Activated naive CD8-positive, alpha-beta T cell treated with anti-CD3 and anti-CD28 coated beads for 36 hours (primary cell): ENCODE measurements at regions not wholly inside any gene's neighbourhood (a gene's known extent, or its start where the extent isn't known, plus 50 kb on each side); places are given as distances from the start of the nearest gene placed in this dataset.

ENCODE experiments used
- DNase-seq: peaks from one replicate; pipeline ENCODE4 v3.0.0; 2021
- H3K27ac Mint-ChIP-seq: one replicate; pipeline ENCODE4 v1.8.0; 2022; ENCODE audit warnings: mild to moderate bottlenecking, moderate library complexity, mixed read lengths
- H3K27me3 Mint-ChIP-seq: one replicate; pipeline ENCODE4 v1.8.0; 2022; ENCODE audit warnings: mild to moderate bottlenecking, mixed read lengths
- H3K36me3 Mint-ChIP-seq: one replicate; pipeline ENCODE4 v1.8.0; 2021; ENCODE audit warnings: mild to moderate bottlenecking, mixed read lengths
- H3K4me1 Mint-ChIP-seq: one replicate; pipeline ENCODE4 v1.8.0; 2021; ENCODE audit warnings: mixed read lengths
- H3K4me3 Mint-ChIP-seq: one replicate; pipeline ENCODE4 v1.8.0; 2022; ENCODE audit warnings: mild to moderate bottlenecking, moderate library complexity, mixed read lengths
- H3K9me3 Mint-ChIP-seq: one replicate; pipeline ENCODE4 v1.8.0; 2022; ENCODE audit warnings: mixed read lengths

DNA sequence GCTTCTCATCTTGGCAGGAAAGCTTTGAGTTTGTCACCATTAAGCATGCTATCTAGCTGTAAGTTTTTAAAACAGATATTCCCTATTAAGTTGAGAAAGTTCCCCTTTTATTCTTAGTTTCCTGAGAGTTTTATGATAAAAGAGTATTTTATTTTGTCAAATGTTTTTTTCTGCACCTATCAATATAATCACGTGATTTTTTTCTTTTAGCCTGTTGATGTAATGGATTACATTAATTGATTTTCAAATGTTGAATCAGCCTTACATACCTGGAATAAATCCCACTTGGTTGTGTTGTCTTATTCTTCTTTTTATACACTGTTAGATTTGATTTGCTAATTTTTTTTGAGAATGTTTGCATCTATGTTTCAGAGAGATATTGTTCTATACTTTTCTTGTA is 179.5 kb downstream of the ZNF621 start:
- Mint-ChIP-seq H3K27ac (no peak overlapping the region), H3K4me3 (no peak overlapping the region), H3K4me1 (no peaks in the 10 kb centered on the region), H3K9me3 (peaks cover 4% of the 10 kb centered on the region), H3K27me3 (peaks cover 11% of the 10 kb centered on the region), H3K36me3 (no peaks in the 10 kb centered on the region)
- DNase-seq, result no peak

DNA sequence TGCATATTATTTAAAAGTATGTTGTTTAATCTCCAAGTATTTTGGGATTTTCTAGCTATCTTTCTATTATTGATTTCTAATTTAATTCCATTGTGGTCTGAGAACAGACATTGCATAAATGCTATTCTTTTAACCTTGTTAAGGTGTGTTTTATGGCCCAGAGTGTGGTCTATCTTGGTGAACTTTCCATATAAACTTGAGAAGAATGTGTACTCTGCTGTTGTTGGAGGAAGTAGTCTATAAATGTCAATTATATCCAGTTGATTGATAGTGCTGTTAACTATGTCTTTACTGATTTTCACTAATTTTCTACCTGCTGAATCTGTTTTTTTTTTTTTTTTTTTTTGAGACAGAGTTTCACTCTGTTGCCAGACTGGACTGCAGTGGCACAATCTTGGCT is 180.9 kb downstream of the ZNF621 start:
- no peaks in the 10 kb centered on the region for H3K4me1 Mint-ChIP-seq
- H3K27me3 Mint-ChIP-seq, result peaks cover 11% of the 10 kb centered on the region
- DNase-seq, result no peak
- no peak overlapping the region for H3K27ac Mint-ChIP-seq
- no peaks in the 10 kb centered on the region for H3K36me3 Mint-ChIP-seq
- no peaks in the 10 kb centered on the region for H3K9me3 Mint-ChIP-seq
- no peak overlapping the region for H3K4me3 Mint-ChIP-seq

DNA sequence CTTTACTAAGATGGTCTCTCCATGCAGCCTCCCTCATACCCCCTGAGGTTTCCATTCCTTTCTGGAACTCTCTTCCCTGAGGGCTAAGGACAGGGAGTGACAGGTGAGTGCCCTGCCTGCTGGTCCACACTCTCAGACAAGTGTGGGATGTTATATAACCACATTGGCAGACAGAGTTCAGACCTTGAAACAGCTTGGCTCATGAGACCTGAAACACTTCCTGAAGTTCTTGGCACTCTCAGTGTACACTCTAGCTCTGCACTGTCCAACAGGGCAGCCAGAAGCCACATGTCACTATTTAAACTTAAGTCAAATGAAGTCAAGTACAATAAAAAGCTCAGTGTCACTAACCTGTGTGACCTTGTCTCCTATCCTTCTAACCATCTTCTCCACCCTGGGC is 188.5 kb downstream of the ZNF621 start:
- Mint-ChIP-seq H3K9me3 (no peaks in the 10 kb centered on the region), H3K4me3 (no peak overlapping the region), H3K27me3 (peaks cover 17% of the 10 kb centered on the region), H3K36me3 (no peaks in the 10 kb centered on the region), H3K27ac (no peak overlapping the region), H3K4me1 (no peaks in the 10 kb centered on the region)
- no peak for DNase-seq

DNA sequence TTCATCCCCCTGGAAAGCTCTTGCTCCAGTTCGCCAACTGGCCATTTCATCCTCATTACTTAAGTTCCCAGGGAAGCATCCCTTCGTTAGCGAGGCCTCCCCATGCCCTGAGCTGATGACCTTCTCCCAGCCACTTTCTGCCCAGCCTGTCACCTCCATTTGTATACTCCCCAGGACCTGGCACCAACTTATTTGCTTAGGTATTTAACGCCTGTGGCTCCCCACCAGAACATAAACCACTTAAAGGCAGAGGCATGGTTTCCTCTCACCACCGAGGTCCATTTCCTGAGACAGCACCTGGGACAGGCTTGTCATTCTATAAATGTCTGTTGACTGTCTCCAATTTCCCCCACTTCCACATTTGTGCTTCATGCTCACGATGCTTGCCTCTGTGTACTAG is 189.0 kb downstream of the ZNF621 start:
- Mint-ChIP-seq H3K4me1 (no peaks in the 10 kb centered on the region), H3K36me3 (no peaks in the 10 kb centered on the region), H3K27ac (no peak overlapping the region), H3K27me3 (peaks cover 13% of the 10 kb centered on the region), H3K9me3 (no peaks in the 10 kb centered on the region), H3K4me3 (no peak overlapping the region)
- DNase-seq, result no peak

DNA sequence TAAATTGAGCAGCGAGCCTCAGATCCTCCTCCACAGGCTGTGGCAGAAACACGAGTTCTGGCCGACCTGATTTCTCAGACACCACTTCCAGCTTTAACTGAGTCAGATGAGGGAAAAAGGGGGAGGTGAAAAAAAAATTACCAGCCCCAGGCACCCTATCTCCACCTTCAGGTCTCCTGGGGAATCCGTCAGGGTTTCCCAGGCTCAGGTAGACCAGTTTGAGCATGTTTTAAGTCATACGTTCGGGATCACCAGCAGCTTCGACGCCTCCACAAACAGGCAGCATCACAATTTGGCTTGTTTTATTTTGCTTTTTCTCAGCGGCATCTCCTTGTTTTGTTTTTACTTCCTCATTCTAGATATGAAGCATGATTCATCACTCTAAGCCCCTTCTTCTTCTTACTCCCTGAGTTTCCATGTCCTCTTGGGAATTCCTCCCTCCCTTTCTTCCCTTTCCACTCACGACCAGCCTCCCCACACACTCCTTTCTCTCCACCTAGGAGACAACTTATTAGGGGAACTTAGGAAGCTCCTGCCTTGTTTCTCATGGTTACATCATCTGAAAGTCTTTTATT is 190.1 kb downstream of the ZNF621 start:
- H3K27ac Mint-ChIP-seq, result no peak overlapping the region
- DNase-seq, result no peak
- H3K36me3 Mint-ChIP-seq, result no peaks in the 10 kb centered on the region
- peaks cover 10% of the 10 kb centered on the region for H3K27me3 Mint-ChIP-seq
- no peaks in the 10 kb centered on the region for H3K4me1 Mint-ChIP-seq
- H3K9me3 Mint-ChIP-seq, result no peaks in the 10 kb centered on the region
- no peak overlapping the region for H3K4me3 Mint-ChIP-seq

DNA sequence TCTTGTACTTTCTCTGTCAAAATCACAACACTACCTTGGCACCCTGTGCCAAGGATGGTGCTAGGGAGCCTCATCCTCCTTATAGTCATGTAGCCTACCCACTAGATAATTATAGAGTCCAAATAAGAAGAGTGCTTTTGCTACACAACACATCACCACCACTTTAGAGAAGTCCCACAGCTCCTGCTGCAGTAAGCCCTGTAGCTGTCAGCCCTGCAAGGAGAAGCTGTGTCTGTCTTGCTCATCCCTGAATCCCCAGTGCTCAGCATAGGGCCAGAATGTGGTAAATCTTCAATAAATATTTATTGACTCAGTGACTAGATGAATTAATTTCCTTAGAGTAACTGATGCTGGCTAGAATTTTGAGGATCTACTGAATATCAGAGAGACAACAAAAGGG is 190.8 kb downstream of the ZNF621 start:
- H3K4me1 Mint-ChIP-seq, result no peaks in the 10 kb centered on the region
- peaks cover 10% of the 10 kb centered on the region for H3K27me3 Mint-ChIP-seq
- no peak overlapping the region for H3K27ac Mint-ChIP-seq
- DNase-seq, result no peak
- H3K36me3 Mint-ChIP-seq, result no peaks in the 10 kb centered on the region
- no peaks in the 10 kb centered on the region for H3K9me3 Mint-ChIP-seq
- no peak overlapping the region for H3K4me3 Mint-ChIP-seq

DNA sequence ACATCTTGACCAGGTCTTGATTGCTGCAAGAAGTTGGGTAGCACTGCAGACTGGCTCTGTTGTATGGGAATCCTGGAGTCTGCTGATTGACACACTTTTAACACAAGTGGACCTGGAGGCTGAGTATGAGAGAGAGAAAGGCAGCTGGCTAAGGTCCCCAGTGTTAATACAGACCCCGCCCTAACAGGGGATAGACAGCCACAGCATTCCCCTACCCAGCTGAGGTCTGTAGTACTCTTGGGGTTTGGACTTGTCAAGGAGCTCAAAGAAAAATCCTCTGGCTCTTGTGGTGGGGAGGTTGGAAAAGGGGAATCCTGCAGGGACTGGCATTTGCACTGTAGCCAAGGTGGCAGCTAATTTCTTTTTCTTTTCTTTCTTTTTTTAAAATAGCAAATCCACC is 192.7 kb downstream of the ZNF621 start:
- Mint-ChIP-seq H3K9me3 (no peaks in the 10 kb centered on the region), H3K4me3 (no peak overlapping the region), H3K27me3 (peaks cover 6% of the 10 kb centered on the region), H3K27ac (no peak overlapping the region), H3K4me1 (no peaks in the 10 kb centered on the region), H3K36me3 (no peaks in the 10 kb centered on the region)
- no peak for DNase-seq

DNA sequence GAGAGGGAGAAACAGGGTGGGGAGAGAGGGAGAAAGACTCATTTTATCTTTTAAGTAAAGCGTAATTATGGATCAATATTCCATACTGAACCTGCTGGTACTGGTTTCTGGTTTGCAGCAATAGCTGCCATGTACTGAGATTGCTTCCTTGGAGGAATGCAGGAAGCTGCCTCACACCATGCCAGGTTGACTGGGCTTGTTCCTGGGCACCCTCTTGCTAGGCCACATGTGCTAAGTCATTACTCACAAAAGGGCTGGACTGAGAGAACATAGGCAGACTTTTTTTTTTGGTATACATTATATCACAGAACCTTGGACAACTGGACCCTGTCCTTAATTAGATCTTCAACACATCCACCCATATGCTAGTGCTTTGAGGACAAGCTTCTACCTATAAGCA is 193.4 kb downstream of the ZNF621 start:
- Mint-ChIP-seq H3K4me3 (no peak overlapping the region), H3K36me3 (no peaks in the 10 kb centered on the region), H3K27ac (no peak overlapping the region), H3K4me1 (no peaks in the 10 kb centered on the region), H3K27me3 (peaks cover 6% of the 10 kb centered on the region), H3K9me3 (no peaks in the 10 kb centered on the region)
- no peak for DNase-seq

DNA sequence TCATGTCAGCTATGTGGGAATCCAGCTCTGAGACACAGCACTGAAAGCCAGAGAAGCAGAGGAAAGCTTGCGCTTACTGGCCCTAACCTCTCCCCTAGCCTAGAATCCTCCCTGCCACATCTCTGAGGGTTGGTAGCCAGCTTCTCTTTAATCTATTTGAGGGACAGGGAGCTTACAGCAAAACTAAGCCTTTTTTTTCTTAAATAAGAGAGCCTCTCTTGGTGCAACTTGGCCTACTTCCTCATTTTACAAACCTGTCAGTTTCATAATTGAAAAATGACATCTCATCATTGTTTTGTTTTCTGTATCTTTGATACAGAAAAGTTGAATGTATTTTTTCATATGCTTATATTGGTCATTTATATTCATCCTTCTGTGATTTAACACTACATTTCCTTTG is 193.9 kb downstream of the ZNF621 start:
- Mint-ChIP-seq H3K9me3 (no peaks in the 10 kb centered on the region), H3K4me1 (no peaks in the 10 kb centered on the region), H3K4me3 (no peak overlapping the region), H3K27me3 (peaks cover 6% of the 10 kb centered on the region), H3K27ac (no peak overlapping the region), H3K36me3 (no peaks in the 10 kb centered on the region)
- no peak for DNase-seq

DNA sequence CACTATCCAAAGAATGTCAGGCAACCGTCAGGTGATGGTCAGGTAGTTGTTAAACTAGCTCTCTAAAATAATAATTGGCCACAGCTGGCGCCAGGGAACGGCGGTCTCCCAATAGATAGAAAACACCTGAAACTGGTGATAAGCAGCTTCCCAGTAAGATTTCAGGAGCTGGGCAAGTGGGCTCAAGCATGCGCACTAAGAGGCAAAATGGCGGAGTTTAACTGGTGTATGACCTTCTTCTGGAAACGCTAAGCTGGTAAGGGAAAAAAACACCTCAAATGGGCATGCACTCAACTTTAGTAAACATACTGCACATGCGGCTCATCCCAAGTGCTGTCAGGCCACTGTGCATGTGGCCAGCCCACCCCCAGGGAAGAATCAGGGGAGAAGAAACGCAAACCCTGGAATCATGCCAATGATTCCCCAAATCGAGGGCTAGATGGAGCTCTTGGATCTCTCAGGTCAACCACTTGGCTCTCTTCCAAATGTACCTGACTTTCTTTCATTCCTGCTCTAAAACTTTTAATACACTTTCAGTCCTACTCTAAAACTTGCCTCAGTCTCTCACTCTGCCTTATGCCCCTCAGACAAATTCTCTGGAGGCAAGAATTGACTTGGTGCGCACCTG is 195.0 kb downstream of the ZNF621 start:
- peaks cover 6% of the 10 kb centered on the region for H3K27me3 Mint-ChIP-seq
- H3K9me3 Mint-ChIP-seq, result no peaks in the 10 kb centered on the region
- no peak overlapping the region for H3K27ac Mint-ChIP-seq
- DNase-seq, result no peak
- no peak overlapping the region for H3K4me3 Mint-ChIP-seq
- H3K36me3 Mint-ChIP-seq, result no peaks in the 10 kb centered on the region
- no peaks in the 10 kb centered on the region for H3K4me1 Mint-ChIP-seq

DNA sequence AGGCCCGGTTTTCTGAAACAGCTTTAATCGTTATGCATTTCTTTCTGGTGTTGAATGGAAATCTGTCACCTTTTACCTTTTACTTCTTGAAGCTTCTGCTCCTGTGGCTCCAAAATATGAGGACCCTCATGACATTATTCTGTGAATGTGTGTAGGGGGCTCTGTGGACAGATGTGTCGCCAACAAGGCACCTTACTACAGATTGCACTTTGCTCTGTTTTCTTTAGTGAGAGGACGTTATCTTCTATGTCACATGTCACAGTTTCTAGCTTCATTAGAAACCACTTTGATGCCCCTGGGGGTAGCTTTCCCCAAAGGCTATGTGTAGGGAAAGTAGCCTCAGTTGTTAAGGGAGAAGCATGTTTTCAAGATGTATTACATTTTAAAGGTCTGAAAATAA is 195.6 kb downstream of the ZNF621 start:
- Mint-ChIP-seq H3K4me3 (no peak overlapping the region), H3K4me1 (no peaks in the 10 kb centered on the region), H3K9me3 (no peaks in the 10 kb centered on the region), H3K27me3 (peaks cover under 1% of the 10 kb centered on the region), H3K36me3 (no peaks in the 10 kb centered on the region), H3K27ac (no peak overlapping the region)
- no peak for DNase-seq

DNA sequence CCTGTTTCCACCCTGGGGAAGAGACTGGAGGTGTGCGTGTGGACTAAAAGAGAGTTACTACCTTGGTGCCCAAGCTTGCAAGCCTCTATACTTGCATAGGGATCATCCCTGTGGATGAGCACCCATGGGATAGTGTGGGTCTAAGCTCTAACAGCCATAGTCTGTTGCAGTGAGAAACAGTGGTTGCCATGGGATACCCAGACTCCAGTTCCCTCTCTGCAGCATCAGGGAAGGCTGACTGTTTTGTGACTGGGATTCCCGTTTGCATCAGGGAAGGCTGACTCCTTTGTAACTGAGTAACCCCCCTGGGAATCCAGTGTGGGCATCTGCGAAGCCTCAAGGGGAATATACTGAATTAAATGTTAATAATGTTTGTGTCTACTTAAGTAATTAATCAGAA is 196.1 kb downstream of the ZNF621 start:
- Mint-ChIP-seq H3K4me1 (no peaks in the 10 kb centered on the region), H3K4me3 (no peak overlapping the region), H3K27ac (no peak overlapping the region), H3K27me3 (no peaks in the 10 kb centered on the region), H3K36me3 (no peaks in the 10 kb centered on the region), H3K9me3 (no peaks in the 10 kb centered on the region)
- no peak for DNase-seq

DNA sequence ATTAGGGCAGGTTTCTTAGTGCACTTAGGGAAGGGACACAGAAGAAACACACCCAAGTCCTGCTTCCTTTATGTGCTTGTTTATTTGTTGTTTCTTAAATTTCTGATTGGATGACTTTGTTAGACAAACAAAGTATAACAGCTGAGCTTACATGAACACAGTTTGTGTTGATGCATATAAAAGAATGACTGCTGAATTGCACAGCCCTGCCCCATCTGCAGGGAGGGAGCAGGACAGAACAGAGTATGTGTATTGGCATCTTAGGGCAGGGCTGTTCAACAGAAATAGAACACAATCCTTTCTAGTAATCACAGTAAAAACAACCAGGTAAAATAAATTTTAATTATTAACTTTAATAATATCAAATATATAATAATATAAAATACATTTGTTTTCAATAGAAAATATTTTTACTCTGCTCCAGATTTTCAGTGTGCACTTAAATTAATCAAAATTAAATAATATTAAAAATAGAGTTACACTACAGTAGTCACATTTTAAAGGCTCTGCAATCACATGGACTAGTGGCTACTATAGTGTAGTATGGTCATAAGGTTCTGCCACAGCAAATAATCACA is 198.4 kb downstream of the ZNF621 start:
- no peaks in the 10 kb centered on the region for H3K4me1 Mint-ChIP-seq
- no peak overlapping the region for H3K4me3 Mint-ChIP-seq
- no peak for DNase-seq
- H3K9me3 Mint-ChIP-seq, result no peaks in the 10 kb centered on the region
- H3K27ac Mint-ChIP-seq, result no peak overlapping the region
- H3K36me3 Mint-ChIP-seq, result no peaks in the 10 kb centered on the region
- H3K27me3 Mint-ChIP-seq, result no peaks in the 10 kb centered on the region

DNA sequence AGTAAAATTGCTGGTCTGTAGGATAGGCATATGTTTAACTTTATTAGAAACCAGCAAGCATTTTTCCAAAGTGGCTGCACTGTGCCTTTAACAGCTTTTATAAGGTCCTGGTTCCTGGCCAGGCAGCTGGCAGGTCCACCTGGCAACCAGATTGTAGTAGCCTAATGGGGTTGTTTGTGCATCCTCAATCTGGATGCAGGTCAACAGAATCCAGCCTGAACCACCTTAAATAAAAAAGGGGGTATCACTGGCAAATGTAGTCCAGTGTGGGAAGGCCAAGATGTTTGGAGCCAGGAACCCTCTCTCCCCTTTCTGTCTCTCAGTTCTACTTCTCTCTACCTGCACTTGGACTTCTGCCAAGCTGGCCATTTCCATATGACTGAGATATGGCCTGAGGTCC is 200.3 kb downstream of the ZNF621 start:
- no peak overlapping the region for H3K4me3 Mint-ChIP-seq

DNA sequence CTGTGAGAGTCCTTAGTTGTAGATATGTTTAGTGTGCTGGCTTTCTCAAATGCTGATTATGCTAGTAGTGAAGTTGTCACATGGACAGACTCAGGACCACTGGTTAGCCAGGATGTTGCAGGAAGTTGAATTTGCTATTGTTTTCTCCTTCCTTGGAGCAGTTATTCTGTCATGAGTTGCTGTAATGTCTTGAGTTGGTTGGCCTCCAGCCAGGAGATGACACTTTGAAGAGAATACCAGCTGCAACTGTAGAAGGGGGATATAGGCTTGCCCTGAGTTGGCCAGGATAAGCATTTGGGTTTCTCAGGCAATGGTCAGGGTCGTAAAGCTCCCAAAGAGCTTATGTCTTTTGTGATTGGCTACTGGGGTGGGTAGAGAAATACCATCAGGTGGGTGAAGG is 206.7 kb downstream of the ZNF621 start:
- DNase-seq, result no peak
- peaks cover 23% of the 10 kb centered on the region for H3K9me3 Mint-ChIP-seq
- H3K4me1 Mint-ChIP-seq, result no peaks in the 10 kb centered on the region
- no peak overlapping the region for H3K4me3 Mint-ChIP-seq
- no peak overlapping the region for H3K27ac Mint-ChIP-seq
- peaks cover 13% of the 10 kb centered on the region for H3K27me3 Mint-ChIP-seq
- H3K36me3 Mint-ChIP-seq, result no peaks in the 10 kb centered on the region

More for the DNA sequence above, 200.3 kb downstream of the ZNF621 start:
- no peaks in the 10 kb centered on the region for H3K4me1 Mint-ChIP-seq
- no peak overlapping the region for H3K27ac Mint-ChIP-seq
- H3K9me3 Mint-ChIP-seq, result peaks cover 10% of the 10 kb centered on the region
- H3K27me3 Mint-ChIP-seq, result no peaks in the 10 kb centered on the region
- H3K36me3 Mint-ChIP-seq, result no peaks in the 10 kb centered on the region
- no peak for DNase-seq

DNA sequence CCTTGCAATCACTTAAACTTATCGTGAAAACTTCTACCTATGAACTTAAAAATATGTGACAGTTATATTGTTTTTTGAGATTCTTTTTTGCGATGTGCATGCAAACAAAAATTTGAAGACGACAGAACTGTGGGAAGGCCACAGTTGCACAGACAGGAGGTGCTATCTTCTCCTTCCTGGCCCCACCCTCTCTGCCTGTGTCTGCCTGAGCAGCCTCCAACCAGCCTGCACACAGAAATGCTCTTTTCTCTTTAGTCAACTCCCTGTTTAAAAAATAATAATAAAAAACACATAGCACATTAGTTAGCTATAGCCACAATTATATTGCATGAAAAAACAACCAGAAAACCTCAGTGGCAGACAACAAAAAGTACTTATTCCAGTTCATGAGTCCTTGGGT is 212.2 kb downstream of the ZNF621 start:
- peaks cover 14% of the 10 kb centered on the region for H3K27me3 Mint-ChIP-seq
- no peaks in the 10 kb centered on the region for H3K4me1 Mint-ChIP-seq
- DNase-seq, result no peak
- no peak overlapping the region for H3K27ac Mint-ChIP-seq
- H3K9me3 Mint-ChIP-seq, result no peaks in the 10 kb centered on the region
- H3K4me3 Mint-ChIP-seq, result no peak overlapping the region
- H3K36me3 Mint-ChIP-seq, result no peaks in the 10 kb centered on the region
